H9 (cell line): ENCODE measurements at regions not wholly inside any gene's neighbourhood (a gene's known extent, or its start where the extent isn't known, plus 50 kb on each side); places are given as distances from the start of the nearest gene placed in this dataset.

ENCODE experiments used
- DNase-seq: peaks from one replicate; pipeline ENCODE4 v3.0.0-alpha.2; 2017
- H2AFZ ChIP-seq: one replicate; pipeline ENCODE4 v1.6.1; 2013; ENCODE audit warnings: mild to moderate bottlenecking, low read length, control low read depth, moderate library complexity
- H2AK5ac ChIP-seq: 2 replicates; pipeline ENCODE4 v1.6.1; 2013; ENCODE audit warnings: low read length, control low read depth, mixed read lengths; ENCODE audit not compliant: insufficient read length
- H2BK120ac ChIP-seq: one replicate; pipeline ENCODE4 v1.6.1; 2013; ENCODE audit warnings: low read depth, mild to moderate bottlenecking, low read length, control low read depth, inconsistent platforms; ENCODE audit not compliant: poor library complexity, severe bottlenecking
- H2BK12ac ChIP-seq: 2 replicates; pipeline ENCODE4 v1.6.1; 2013; ENCODE audit warnings: low read length, control low read depth, mixed read lengths, low read depth; ENCODE audit not compliant: insufficient read length
- H2BK15ac ChIP-seq: 2 replicates; pipeline ENCODE4 v1.6.1; 2013; ENCODE audit warnings: low read depth, low read length, control low read depth
- H2BK20ac ChIP-seq: one replicate; pipeline ENCODE4 v1.6.1; 2013; ENCODE audit warnings: low read depth, mild to moderate bottlenecking, low read length, control low read depth, inconsistent platforms; ENCODE audit not compliant: poor library complexity, severe bottlenecking
- H2BK5ac ChIP-seq: 2 replicates; pipeline ENCODE4 v1.6.1; 2013; ENCODE audit warnings: low read length, control low read depth, mixed read lengths; ENCODE audit not compliant: insufficient read length
- H3K14ac ChIP-seq: 2 replicates; pipeline ENCODE4 v1.6.1; 2013; ENCODE audit warnings: low read length, control low read depth; ENCODE audit not compliant: insufficient read depth
- H3K18ac ChIP-seq: 2 replicates; pipeline ENCODE4 v1.6.1; 2013; ENCODE audit warnings: low read depth, mild to moderate bottlenecking, mixed read lengths, low read length, control low read depth; ENCODE audit not compliant: insufficient read length
- H3K23ac ChIP-seq: 2 replicates; pipeline ENCODE4 v1.6.1; 2013; ENCODE audit warnings: low read length, control low read depth, mixed read lengths, low read depth; ENCODE audit not compliant: insufficient read length
- H3K23me2 ChIP-seq: 2 replicates; pipeline ENCODE4 v1.6.1; 2013; ENCODE audit warnings: low read depth, mild to moderate bottlenecking, mixed read lengths, low read length, control low read depth; ENCODE audit not compliant: insufficient read length, poor library complexity, severe bottlenecking
- H3K27ac ChIP-seq: 2 replicates; pipeline ENCODE4 v1.5.1; 2013; ENCODE audit warnings: low read length, control low read depth, mixed read lengths, low read depth; ENCODE audit not compliant: insufficient read length
- H3K27me3 ChIP-seq: 2 replicates; pipeline ENCODE4 v1.6.1; 2013; ENCODE audit warnings: low read length, control low read depth, inconsistent platforms; ENCODE audit not compliant: insufficient read depth
- H3K4ac ChIP-seq: 2 replicates; pipeline ENCODE4 v1.6.1; 2013; ENCODE audit warnings: low read depth, mild to moderate bottlenecking, control low read depth, inconsistent platforms, low read length, moderate library complexity
- H3K4me1 ChIP-seq: 2 replicates; pipeline ENCODE4 v1.6.1; 2013; ENCODE audit warnings: low read length, control low read depth, inconsistent platforms; ENCODE audit not compliant: insufficient read depth
- H3K4me2 ChIP-seq: 2 replicates; pipeline ENCODE4 v1.6.1; 2013; ENCODE audit warnings: low read length, control low read depth, mixed read lengths; ENCODE audit not compliant: insufficient read length, insufficient read depth
- H3K56ac ChIP-seq: 2 replicates; pipeline ENCODE4 v1.6.1; 2013; ENCODE audit warnings: low read depth, mild to moderate bottlenecking, mixed read lengths, low read length, control low read depth; ENCODE audit not compliant: insufficient read length
- H3K79me1 ChIP-seq: 2 replicates; pipeline ENCODE4 v1.6.1; 2013; ENCODE audit warnings: low read depth, mild to moderate bottlenecking, moderate library complexity, low read length, control low read depth, inconsistent platforms; ENCODE audit not compliant: insufficient read depth, poor library complexity, severe bottlenecking
- H3K79me2 ChIP-seq: 2 replicates; pipeline ENCODE4 v1.6.1; 2013; ENCODE audit warnings: low read length, control low read depth, inconsistent platforms; ENCODE audit not compliant: insufficient read depth
- H3K9ac ChIP-seq: 2 replicates; pipeline ENCODE4 v1.6.1; 2013; ENCODE audit warnings: low read length, control low read depth, mixed read lengths; ENCODE audit not compliant: insufficient read length; ENCODE audit errors: extremely low read depth
- H3K9me3 ChIP-seq: one replicate; pipeline ENCODE4 v1.6.1; 2013; ENCODE audit warnings: low read depth, low read length, inconsistent platforms; ENCODE audit not compliant: control insufficient read depth
- H3T11ph ChIP-seq: one replicate; pipeline ENCODE4 v1.6.1; 2013; ENCODE audit warnings: mild to moderate bottlenecking, low read length, control low read depth, inconsistent platforms
- H4K20me1 ChIP-seq: one replicate; pipeline ENCODE4 v1.6.1; 2013; ENCODE audit not compliant: control insufficient read depth, insufficient read length, insufficient read depth
- H4K5ac ChIP-seq: 2 replicates; pipeline ENCODE4 v1.6.1; 2013; ENCODE audit warnings: low read depth, mild to moderate bottlenecking, mixed read lengths, low read length, control low read depth; ENCODE audit not compliant: insufficient read length
- H4K8ac ChIP-seq: replicated peaks from 2 replicates; pipeline ENCODE4 v1.6.1; 2013; ENCODE audit warnings: low read length, control low read depth, mixed read lengths, low read depth; ENCODE audit not compliant: insufficient read length
- H4K91ac ChIP-seq: 2 replicates; pipeline ENCODE4 v1.6.1; 2013; ENCODE audit warnings: low read depth, mild to moderate bottlenecking, moderate library complexity, mixed read lengths, low read length, control low read depth; ENCODE audit not compliant: insufficient read length
- H3K27ac Mint-ChIP-seq, 3 experiments: 2 replicates in 2 of 3; 3 replicates in 1 of 3; pipeline ENCODE4 v1.8.0; 2020 to 2021; ENCODE audit warnings: mixed read lengths in 3 of 3, mild to moderate bottlenecking in 1 of 3, moderate library complexity in 1 of 3
- H3K27me3 Mint-ChIP-seq: 2 replicates; pipeline ENCODE4 v1.8.0; 2021; ENCODE audit warnings: low read depth, mild to moderate bottlenecking, moderate library complexity, mixed read lengths
- H3K36me3 Mint-ChIP-seq, 3 experiments: 2 replicates in 2 of 3; 3 replicates in 1 of 3; pipeline ENCODE4 v1.8.0; 2020 to 2021; ENCODE audit warnings: low read depth in 3 of 3, mixed read lengths in 3 of 3; ENCODE audit not compliant: insufficient read depth in 1 of 3
- H3K4me1 Mint-ChIP-seq, 2 experiments: 2 replicates each; pipeline ENCODE4 v1.8.0; 2020; ENCODE audit warnings: mixed read lengths in 2 of 2
- H3K4me3 Mint-ChIP-seq, 2 experiments: 2 replicates in 1 of 2; 3 replicates in 1 of 2; pipeline ENCODE4 v1.8.0; 2020 to 2021; ENCODE audit warnings: mild to moderate bottlenecking in 2 of 2, mixed read lengths in 2 of 2, moderate library complexity in 1 of 2
- H3K9me3 Mint-ChIP-seq, 2 experiments: 2 replicates in 1 of 2; 3 replicates in 1 of 2; pipeline ENCODE4 v1.8.0; 2020; ENCODE audit warnings: mild to moderate bottlenecking in 2 of 2, mixed read lengths in 2 of 2, moderate library complexity in 1 of 2
- WGBS: extraction: QIAGEN DNeasy Blood & Tissue Kit; methylation state at CpG from one replicate; pipeline ENCODE4 v1.1.7; 2013; ENCODE audit warnings: missing lambda C conversion rate, low lambda C conversion rate, mixed read lengths; ENCODE audit not compliant: insufficient read length; ENCODE audit errors: extremely low coverage; 5-methylcytosine and 5-hydroxymethylcytosine counted together
- TF ChIP-seq, protein P1 (sequence below): fragments of 200-600 bp; sonication (generic); conservative IDR thresholded peaks from 3 replicates; pipeline ENCODE4 v1.8.0; 2021; ENCODE audit warnings: antibody characterized with exemption, mild to moderate bottlenecking

- Histone ChIP-seq H3K79me1 (no peaks in the 10 kb centered on the region), H3K79me2 (no peaks in the 10 kb centered on the region), H3K4me2 (no peak overlapping the region), H3K56ac (no peak overlapping the region), H4K91ac (no peak overlapping the region), H2BK20ac (no peak overlapping the region), H3K14ac (no peak overlapping the region), H2AK5ac (no peak overlapping the region), H2AFZ (no peak overlapping the region), H2BK5ac (no peak overlapping the region), H3T11ph (no peak overlapping the region), H3K9ac (no peak overlapping the region), H3K4ac (no peak overlapping the region), H2BK15ac (no peak overlapping the region), H2BK120ac (no peak overlapping the region), H3K23ac (no peak overlapping the region), H2BK12ac (no peak overlapping the region), H4K5ac (no peak overlapping the region), H4K8ac (no peak overlapping the region), H3K9me3 (no peaks in the 10 kb centered on the region), H3K27ac (no peak overlapping the region), H4K20me1 (no peaks in the 10 kb centered on the region), H3K4me1 (no peaks in the 10 kb centered on the region), H3K27me3 (no peaks in the 10 kb centered on the region), H3K23me2 (no peaks in the 10 kb centered on the region), H3K18ac (no peak overlapping the region)
- Mint-ChIP-seq H3K36me3 (peaks cover 0 to 6% (median 3%) of the 10 kb centered on the region in 3 experiments; a peak in 5 of 7 replicates), H3K4me1 (no peaks in the 10 kb centered on the region), H3K27me3 (no peaks in the 10 kb centered on the region), H3K27ac (no peak overlapping the region), H3K4me3 (no peak overlapping the region), H3K9me3 (peaks cover 0 to 7% of the 10 kb centered on the region in 2 experiments; a peak in 4 of 5 replicates)
- WGBS, result no CpG with 5 or more reads among the region's 4 CpGs
- DNase-seq, result peak; percentile 53
- TF ChIP-seq, protein P1, sequence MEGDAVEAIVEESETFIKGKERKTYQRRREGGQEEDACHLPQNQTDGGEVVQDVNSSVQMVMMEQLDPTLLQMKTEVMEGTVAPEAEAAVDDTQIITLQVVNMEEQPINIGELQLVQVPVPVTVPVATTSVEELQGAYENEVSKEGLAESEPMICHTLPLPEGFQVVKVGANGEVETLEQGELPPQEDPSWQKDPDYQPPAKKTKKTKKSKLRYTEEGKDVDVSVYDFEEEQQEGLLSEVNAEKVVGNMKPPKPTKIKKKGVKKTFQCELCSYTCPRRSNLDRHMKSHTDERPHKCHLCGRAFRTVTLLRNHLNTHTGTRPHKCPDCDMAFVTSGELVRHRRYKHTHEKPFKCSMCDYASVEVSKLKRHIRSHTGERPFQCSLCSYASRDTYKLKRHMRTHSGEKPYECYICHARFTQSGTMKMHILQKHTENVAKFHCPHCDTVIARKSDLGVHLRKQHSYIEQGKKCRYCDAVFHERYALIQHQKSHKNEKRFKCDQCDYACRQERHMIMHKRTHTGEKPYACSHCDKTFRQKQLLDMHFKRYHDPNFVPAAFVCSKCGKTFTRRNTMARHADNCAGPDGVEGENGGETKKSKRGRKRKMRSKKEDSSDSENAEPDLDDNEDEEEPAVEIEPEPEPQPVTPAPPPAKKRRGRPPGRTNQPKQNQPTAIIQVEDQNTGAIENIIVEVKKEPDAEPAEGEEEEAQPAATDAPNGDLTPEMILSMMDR, result peak; percentile 46; the same call in 2 of the 3 replicates
These were observed 945.6 kb upstream of the GBE1 start for GRCh38 chr3:82707035-82707434.
